ENCODE measurements at regions not wholly inside any gene's neighbourhood (a gene's known extent, or its start where the extent isn't known, plus 50 kb on each side); places are given as distances from the start of the nearest gene placed in this dataset.

GRCh38 chr13:86486582-86486981 is 687.4 kb upstream of the SLITRK6 start:
- TF ChIP-seq EP300 (IDR thresholded peaks at IDR 0.05; ENCODE audit: borderline replicate concordance) (no peak), REST (IDR thresholded peaks at IDR 0.05; ENCODE audit: low read depth) (no peak)

Measured in Ishikawa (cell line).